ENCODE measurements at regions not wholly inside any gene's neighbourhood (a gene's known extent, or its start where the extent isn't known, plus 50 kb on each side); places are given as distances from the start of the nearest gene placed in this dataset.

- no peak overlapping the region for H3K27ac ChIP-seq
- H3K4me2 ChIP-seq, result no peak overlapping the region
- TF ChIP-seq NR3C1 (IDR thresholded peaks at IDR 0.05) (no peak), NFE2L2 (conservative IDR thresholded peaks at IDR 0.05; ENCODE audit: low read length) (no peak), RARB (CRISPR knock-in tag; IDR thresholded peaks at IDR 0.05) (no peak), TFCP2L1 (CRISPR knock-in tag; IDR thresholded peaks at IDR 0.05) (no peak), EHMT2 (IDR thresholded peaks at IDR 0.05; ENCODE audit: low read depth) (no peak), CHD2 (IDR thresholded peaks at IDR 0.05; ENCODE audit: low read length, partially characterized antibody) (no peak), ZC3H11A (IDR thresholded peaks at IDR 0.05) (no peak), PHF8 (IDR thresholded peaks at IDR 0.05; ENCODE audit: borderline replicate concordance, low read depth) (no peak)
- TF ChIP-seq, protein P1, sequence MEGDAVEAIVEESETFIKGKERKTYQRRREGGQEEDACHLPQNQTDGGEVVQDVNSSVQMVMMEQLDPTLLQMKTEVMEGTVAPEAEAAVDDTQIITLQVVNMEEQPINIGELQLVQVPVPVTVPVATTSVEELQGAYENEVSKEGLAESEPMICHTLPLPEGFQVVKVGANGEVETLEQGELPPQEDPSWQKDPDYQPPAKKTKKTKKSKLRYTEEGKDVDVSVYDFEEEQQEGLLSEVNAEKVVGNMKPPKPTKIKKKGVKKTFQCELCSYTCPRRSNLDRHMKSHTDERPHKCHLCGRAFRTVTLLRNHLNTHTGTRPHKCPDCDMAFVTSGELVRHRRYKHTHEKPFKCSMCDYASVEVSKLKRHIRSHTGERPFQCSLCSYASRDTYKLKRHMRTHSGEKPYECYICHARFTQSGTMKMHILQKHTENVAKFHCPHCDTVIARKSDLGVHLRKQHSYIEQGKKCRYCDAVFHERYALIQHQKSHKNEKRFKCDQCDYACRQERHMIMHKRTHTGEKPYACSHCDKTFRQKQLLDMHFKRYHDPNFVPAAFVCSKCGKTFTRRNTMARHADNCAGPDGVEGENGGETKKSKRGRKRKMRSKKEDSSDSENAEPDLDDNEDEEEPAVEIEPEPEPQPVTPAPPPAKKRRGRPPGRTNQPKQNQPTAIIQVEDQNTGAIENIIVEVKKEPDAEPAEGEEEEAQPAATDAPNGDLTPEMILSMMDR (IDR thresholded peaks at IDR 0.05), result no peak
- 24% methylated on average over 9 of the region's 9 CpGs for WGBS (ENCODE audit: missing lambda C conversion rate)
- ATAC-seq (no peak), DNase-seq (ENCODE audit: low read depth in 1 of 2, low spot score in 1 of 2) (no peak), FAIRE-seq (no peak)
- no peaks in the 10 kb centered on the region for H3K4me1 ChIP-seq
- H3K9me3 ChIP-seq, result no peaks in the 10 kb centered on the region
- no peak overlapping the region for H3K4me3 ChIP-seq
- POLR2A ChIA-PET, result no interaction called here
- CTCF ChIA-PET, result no interaction called here
Measured at GRCh38 chr4:24244663-24245490, 339.5 kb downstream of the DHX15 start.

- Histone ChIP-seq H3K4me1 (no peaks in the 10 kb centered on the region), H3K4me3 (no peak overlapping the region), H3K9me3 (no peaks in the 10 kb centered on the region), H3K27ac (no peak overlapping the region), H3K4me2 (no peak overlapping the region)
- TF ChIP-seq JUNB (IDR thresholded peaks at IDR 0.05) (no peak), NFE2L2 (conservative IDR thresholded peaks at IDR 0.05; ENCODE audit: low read length) (no peak), CHD4 (IDR thresholded peaks at IDR 0.05; ENCODE audit: borderline replicate concordance) (no peak), JUN (IDR thresholded peaks at IDR 0.05) (no peak), USF2 (IDR thresholded peaks at IDR 0.05) (no peak), MYC (IDR thresholded peaks at IDR 0.05; ENCODE audit: borderline replicate concordance, low read length) (no peak), EHMT2 (IDR thresholded peaks at IDR 0.05; ENCODE audit: low read depth) (no peak), HOXB13 (CRISPR knock-in tag; IDR thresholded peaks at IDR 0.05; ENCODE audit: low read depth) (no peak)
- TF ChIP-seq, protein P2, sequence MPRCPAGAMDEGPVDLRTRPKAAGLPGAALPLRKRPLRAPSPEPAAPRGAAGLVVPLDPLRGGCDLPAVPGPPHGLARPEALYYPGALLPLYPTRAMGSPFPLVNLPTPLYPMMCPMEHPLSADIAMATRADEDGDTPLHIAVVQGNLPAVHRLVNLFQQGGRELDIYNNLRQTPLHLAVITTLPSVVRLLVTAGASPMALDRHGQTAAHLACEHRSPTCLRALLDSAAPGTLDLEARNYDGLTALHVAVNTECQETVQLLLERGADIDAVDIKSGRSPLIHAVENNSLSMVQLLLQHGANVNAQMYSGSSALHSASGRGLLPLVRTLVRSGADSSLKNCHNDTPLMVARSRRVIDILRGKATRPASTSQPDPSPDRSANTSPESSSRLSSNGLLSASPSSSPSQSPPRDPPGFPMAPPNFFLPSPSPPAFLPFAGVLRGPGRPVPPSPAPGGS (IDR thresholded peaks at IDR 0.05), result no peak
- FAIRE-seq (no peak), DNase-seq (ENCODE audit: low read depth in 1 of 2, low spot score in 1 of 2) (no peak), ATAC-seq (no peak)
- POLR2A ChIA-PET, result no interaction called here
- 8% methylated on average over 2 of the region's 2 CpGs for WGBS (ENCODE audit: missing lambda C conversion rate)
- CTCF ChIA-PET, result no interaction called here
Measured at GRCh38 chr4:24243641-24244040, 340.7 kb downstream of the DHX15 start.

- FAIRE-seq, result no peak
- Histone ChIP-seq H3K4me2 (no peak overlapping the region), H3K4me1 (no peaks in the 10 kb centered on the region), H3K27ac (no peak overlapping the region), H3K9me3 (no peaks in the 10 kb centered on the region), H3K4me3 (no peak overlapping the region)
- no peak for DNase-seq (ENCODE audit: low read depth in 1 of 2, low spot score in 1 of 2)
- no peak for ATAC-seq
- ChIA-PET CTCF (no interaction called here), POLR2A (no interaction called here)
- 17% methylated on average over 5 of the region's 5 CpGs for WGBS (ENCODE audit: missing lambda C conversion rate)
- TF ChIP-seq PHF8 (IDR thresholded peaks at IDR 0.05; ENCODE audit: borderline replicate concordance, low read depth), result no peak
- TF ChIP-seq FOSL2 (IDR thresholded peaks at IDR 0.05), result no peak
- TF ChIP-seq FOSL2 (CRISPR knock-in tag; IDR thresholded peaks at IDR 0.05), result no peak
- TF ChIP-seq, protein P1 (IDR thresholded peaks at IDR 0.05), result no peak
- TF ChIP-seq NPAS2 (CRISPR knock-in tag; IDR thresholded peaks at IDR 0.05; ENCODE audit: borderline replicate concordance), result no peak
- TF ChIP-seq JUNB (IDR thresholded peaks at IDR 0.05), result no peak
- no peak for TF ChIP-seq SREBF2 (IDR thresholded peaks at IDR 0.05)
- no peak for TF ChIP-seq ZC3H11A (IDR thresholded peaks at IDR 0.05)
- no peak for TF ChIP-seq FOXS1 (CRISPR knock-in tag; IDR thresholded peaks at IDR 0.05)
- TF ChIP-seq CBX8 (IDR thresholded peaks at IDR 0.05), result no peak
- TF ChIP-seq EP300 (IDR thresholded peaks at IDR 0.05), result no peak
- no peak for TF ChIP-seq JUN (IDR thresholded peaks at IDR 0.05)
- TF ChIP-seq CBX2 (IDR thresholded peaks at IDR 0.05; ENCODE audit: borderline replicate concordance, low read depth), result no peak
- TF ChIP-seq SMC3 (IDR thresholded peaks at IDR 0.05), result no peak
- TF ChIP-seq EHF (CRISPR knock-in tag; IDR thresholded peaks at IDR 0.05), result no peak
- no peak for TF ChIP-seq NR3C1 (IDR thresholded peaks at IDR 0.05)
- no peak for TF ChIP-seq GATA3 (IDR thresholded peaks at IDR 0.05; ENCODE audit: borderline replicate concordance)
- no peak for TF ChIP-seq USF2 (IDR thresholded peaks at IDR 0.05)
- no peak for TF ChIP-seq RFX5 (IDR thresholded peaks at IDR 0.05)
Measured at GRCh38 chr4:24241511-24241910, 342.8 kb downstream of the DHX15 start.

All from A549 (cell line).